Omental fat pad (tissue), 3 donors: ENCODE measurements at regions not wholly inside any gene's neighbourhood (a gene's known extent, or its start where the extent isn't known, plus 50 kb on each side); places are given as distances from the start of the nearest gene placed in this dataset.

Source experiments
- ATAC-seq: fragments of 150-250 bp; one replicate; pipeline ENCODE4 v1.9.1; 2016; ENCODE audit warnings: mild to moderate bottlenecking, moderate library complexity; ENCODE audit not compliant: low FRiP score
- DNase-seq: peaks from one replicate; pipeline ENCODE4 v3.0.0-alpha.2; 2019; ENCODE audit warnings: low spot score
- CTCF ChIP-seq, 3 donors: fragments of 450-650 bp; IDR thresholded peaks; one replicate each; pipeline ENCODE4 v1.5.1; 2016 to 2017; ENCODE audit warnings: antibody characterized with exemption in 3 of 3, mild to moderate bottlenecking in 3 of 3, moderate library complexity in 2 of 3

- ATAC-seq (no peak), DNase-seq (no peak)
- no peak for TF ChIP-seq CTCF (IDR thresholded peaks at IDR 0.05)
Observed at GRCh38 chr13:55569082-55569481, 1571.6 kb upstream of the PRR20A start.

GRCh38 chr13:55569514-55569913, 1571.2 kb upstream of the PRR20A start:
- DNase-seq (no peak), ATAC-seq (no peak)
- no peak for TF ChIP-seq CTCF (IDR thresholded peaks at IDR 0.05)

GRCh38 chr13:55570371-55570770, 1570.3 kb upstream of the PRR20A start:
- no peak for TF ChIP-seq CTCF (IDR thresholded peaks at IDR 0.05)
- no peak for ATAC-seq

GRCh38 chr13:55571237-55571867, 1569.4 kb upstream of the PRR20A start:
- no peak for DNase-seq
- ATAC-seq, result no peak
- no peak for TF ChIP-seq CTCF (IDR thresholded peaks at IDR 0.05)

More at GRCh38 chr13:55570371-55570770, 1570.3 kb upstream of the PRR20A start:
- DNase-seq, result no peak

GRCh38 chr13:55572408-55572807, 1568.3 kb upstream of the PRR20A start:
- TF ChIP-seq CTCF (IDR thresholded peaks at IDR 0.05), result no peak
- ATAC-seq (no peak), DNase-seq (no peak)

GRCh38 chr13:55572862-55573261, 1567.9 kb upstream of the PRR20A start:
- ATAC-seq (no peak), DNase-seq (no peak)
- TF ChIP-seq CTCF (IDR thresholded peaks at IDR 0.05), result no peak

- TF ChIP-seq CTCF (IDR thresholded peaks at IDR 0.05), result no peak
- no peak for ATAC-seq
- DNase-seq, result no peak
Observed at GRCh38 chr13:55573565-55573964, 1567.2 kb upstream of the PRR20A start.
